Stimulated activated CD4-positive, alpha-beta T cell treated with anti-CD3 and anti-CD28 coated beads, Interleukin-2, amount 100 ng/mL, for 4 hours (primary cell): ENCODE measurements at regions not wholly inside any gene's neighbourhood (a gene's known extent, or its start where the extent isn't known, plus 50 kb on each side); places are given as distances from the start of the nearest gene placed in this dataset.
"Not testable (repeated sequence)": the region's sequence is repeated elsewhere in the genome, so short reads cannot be mapped to it uniquely, and the experiment has no call there.

Experiments used
- DNase-seq: peaks from one replicate; pipeline ENCODE4 v3.0.0-alpha.2; 2020; ENCODE audit warnings: low read depth

DNA sequence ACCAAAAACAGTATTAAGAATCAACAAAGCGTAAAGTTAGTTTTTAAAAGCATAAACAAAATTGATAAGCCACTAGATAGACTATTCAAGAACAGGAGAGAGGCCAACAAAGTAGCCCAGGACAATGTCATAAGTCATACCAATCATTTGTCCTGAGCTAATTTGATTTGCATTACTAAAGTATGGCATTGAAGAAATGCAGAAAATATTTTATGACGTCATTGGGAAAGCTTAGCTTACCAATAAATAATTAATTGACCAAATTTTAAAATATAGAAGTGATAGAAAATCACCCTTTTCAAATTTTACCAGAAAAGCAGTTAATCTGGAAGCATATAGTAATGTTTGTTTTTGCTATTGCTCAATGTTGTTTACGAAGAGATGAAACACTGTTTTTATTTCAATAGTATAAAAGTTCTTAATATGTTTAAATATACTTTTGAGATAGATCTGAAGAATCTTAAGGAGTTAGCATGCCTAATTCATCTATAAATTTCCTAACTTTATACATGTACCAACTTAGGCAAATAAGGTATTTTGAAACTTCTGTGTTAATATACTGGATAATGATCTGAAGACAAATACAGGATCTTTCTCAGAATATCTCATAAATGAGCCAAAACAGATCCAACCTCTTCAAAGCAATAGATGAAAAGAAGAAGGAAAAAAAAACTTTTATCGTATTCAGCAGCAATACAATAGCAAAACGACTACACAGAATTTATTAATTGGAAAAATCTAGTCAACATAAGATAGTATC is 1118.5 kb downstream of the SLC16A7 start:
- DNase-seq = no peak

DNA sequence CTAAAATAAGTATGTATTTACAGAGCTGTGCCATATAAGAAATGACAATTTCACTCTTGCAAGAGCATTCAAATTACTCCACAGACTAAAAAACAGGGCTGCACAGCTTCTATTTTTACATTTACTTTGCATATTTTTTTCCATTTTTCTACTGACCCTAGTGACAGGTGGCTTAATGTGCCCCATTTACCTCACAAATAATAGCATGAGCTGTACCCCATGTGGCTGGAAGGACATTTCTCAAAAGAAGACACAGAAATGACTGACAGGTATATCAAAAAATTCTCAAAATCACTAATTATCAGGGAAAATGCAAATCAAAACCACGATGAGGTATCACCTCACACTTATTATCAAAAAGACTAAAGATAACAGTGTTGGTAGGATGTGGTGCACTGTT is 1128.6 kb downstream of the SLC16A7 start:
- no peak for DNase-seq

DNA sequence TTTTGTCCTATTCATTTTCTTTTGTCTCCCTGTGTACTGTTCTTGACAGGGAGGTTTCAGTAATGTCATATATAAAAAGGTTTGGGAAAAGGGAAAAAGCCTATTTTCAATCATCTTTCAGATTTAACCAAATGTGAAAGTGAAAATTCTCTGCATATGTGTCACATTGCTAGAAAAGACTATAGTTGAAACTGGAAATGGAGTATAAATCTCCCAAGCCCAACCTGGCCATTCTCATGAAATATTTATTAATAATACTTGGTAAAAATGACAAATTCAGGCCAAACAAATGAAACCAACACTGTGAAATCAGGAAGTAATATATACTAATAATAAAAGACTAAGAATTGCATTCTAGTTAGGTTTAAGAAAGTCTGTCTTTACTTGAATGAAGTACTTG is 1129.2 kb downstream of the SLC16A7 start:
- no peak for DNase-seq

- DNase-seq = no peak
These were observed 1156.8 kb downstream of the SLC16A7 start for GRCh38 chr12:60752589-60752988.

GRCh38 chr12:60758224-60758623 is 1162.4 kb downstream of the SLC16A7 start:
- DNase-seq = no peak

GRCh38 chr12:60760965-60761364 is 1165.1 kb downstream of the SLC16A7 start:
- DNase-seq = no peak

GRCh38 chr12:60801166-60801565 is 1205.3 kb downstream of the SLC16A7 start:
- not testable (repeated sequence) for DNase-seq

DNA sequence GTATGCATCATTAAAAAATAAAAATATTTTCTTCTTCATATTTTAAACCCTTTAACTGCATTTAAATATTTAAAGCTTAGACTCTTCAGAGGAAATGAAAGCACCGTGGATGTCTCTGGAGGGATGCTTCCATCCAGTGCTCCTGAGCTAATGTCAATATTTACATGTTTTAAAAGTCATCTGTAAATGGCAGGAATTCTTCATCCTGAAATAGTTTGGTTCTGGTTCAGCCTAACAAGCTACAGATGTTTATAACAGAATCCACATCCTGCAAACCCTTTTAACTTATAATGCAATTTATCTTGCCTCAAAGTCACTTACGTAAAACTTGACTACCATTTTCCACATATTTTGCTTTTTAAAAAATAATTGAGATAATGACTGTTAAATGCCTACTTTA is 1207.3 kb downstream of the SLC16A7 start:
- no peak for DNase-seq

DNA sequence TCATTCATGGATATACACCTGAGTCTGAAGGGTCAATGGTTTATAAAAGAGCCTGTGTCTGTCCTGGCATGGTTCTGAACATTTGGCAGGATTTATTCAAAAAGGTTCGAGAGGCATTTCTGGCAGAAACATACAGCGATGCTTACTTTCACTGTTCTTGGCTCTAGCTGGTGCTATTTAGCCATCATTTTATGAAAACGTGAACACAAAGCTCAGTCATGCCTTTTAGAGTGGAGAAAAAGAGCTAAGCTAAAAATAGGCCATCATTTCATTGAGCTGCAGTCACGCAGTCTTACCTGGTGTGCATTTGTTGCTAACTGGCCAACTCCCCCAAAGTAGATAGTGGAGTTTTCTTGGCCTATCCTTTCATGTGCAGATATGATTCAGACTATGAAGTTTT is 1209.5 kb downstream of the SLC16A7 start:
- DNase-seq = no peak

DNA sequence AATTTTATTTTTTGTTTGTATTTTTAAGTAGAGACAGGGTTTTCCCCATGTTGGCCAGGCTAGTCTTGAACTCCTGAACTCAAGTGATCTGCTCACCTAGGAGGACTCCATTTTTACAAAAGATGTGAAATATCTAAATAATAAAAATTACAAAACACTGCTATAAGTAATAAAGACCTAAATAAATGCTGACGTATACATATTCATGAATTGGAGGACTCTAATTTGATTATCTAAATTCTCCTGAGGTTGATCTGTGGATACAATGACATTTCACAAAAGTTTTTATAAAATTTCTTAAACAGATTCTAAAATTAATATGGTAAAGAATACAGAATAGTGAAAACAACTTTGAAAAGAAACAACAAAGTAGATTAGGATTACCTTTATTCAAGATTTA is 1224.0 kb downstream of the SLC16A7 start:
- no peak for DNase-seq

DNA sequence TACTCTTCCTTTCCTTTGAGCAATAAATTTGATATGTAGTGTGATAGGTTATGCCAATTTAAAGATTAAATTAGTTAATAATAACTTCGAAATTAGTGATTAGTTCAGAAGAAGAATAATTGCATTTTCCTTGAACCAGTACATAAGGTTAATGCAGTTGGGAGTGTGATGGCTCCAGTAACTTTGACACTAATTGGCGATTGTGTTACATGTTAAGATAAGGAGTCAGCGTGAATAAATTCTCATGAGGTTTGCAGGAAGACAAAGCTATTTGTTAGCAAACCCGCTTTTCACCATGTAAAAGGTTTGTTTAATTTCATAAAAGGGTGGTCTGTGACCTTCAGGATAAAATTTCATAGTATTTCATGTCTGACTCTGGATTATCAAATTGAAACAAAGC is 1226.8 kb downstream of the SLC16A7 start:
- DNase-seq = no peak

- DNase-seq = no peak
These were observed 1234.6 kb downstream of the SLC16A7 start for GRCh38 chr12:60830381-60830780.

GRCh38 chr12:60832290-60832689 is 1236.5 kb downstream of the SLC16A7 start:
- no peak for DNase-seq

- no peak for DNase-seq
These were observed 1238.5 kb downstream of the SLC16A7 start for GRCh38 chr12:60834372-60834771.

GRCh38 chr12:60834806-60835205 is 1239.0 kb downstream of the SLC16A7 start:
- DNase-seq = no peak

DNA sequence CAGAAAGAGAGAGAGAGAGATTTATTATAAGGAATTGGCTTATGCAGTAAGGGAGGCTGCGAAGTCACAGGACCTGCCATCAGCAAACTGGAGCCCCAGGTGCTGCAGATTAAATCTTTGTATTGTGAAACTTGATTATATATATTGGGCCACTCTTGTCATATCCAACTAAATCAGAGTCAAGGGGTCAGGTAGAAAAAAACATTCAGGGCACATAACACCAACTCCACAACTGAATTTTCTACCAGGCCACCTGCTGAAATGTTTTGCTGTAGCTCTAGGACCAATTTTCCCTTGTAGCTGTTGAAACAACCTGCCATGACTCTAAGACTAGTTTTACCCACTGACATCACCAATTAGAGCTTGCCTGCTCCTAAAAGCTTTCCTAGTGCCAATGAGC is 1240.8 kb downstream of the SLC16A7 start:
- no peak for DNase-seq

GRCh38 chr12:60842181-60842580 is 1246.4 kb downstream of the SLC16A7 start:
- DNase-seq = no peak

DNA sequence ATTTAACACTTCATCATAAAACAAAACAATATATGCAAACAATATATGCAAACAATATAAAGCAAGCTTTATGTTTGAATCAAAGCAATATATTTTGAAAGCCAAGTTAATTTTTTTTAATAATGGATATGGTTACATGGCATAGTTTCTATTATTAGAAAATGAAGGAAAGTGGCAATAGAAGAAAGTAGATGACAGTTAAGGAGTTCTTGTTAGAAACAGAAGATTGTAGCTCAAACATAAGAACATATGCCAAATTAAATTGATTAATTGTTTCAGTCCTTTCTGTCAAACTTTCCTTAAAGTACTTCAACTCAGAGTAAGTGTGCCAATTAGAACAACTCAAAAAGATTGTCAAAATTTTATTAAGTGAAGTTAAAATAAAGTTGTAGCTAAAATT is 1248.3 kb downstream of the SLC16A7 start:
- DNase-seq = no peak

GRCh38 chr12:60844875-60845274 is 1249.0 kb downstream of the SLC16A7 start:
- DNase-seq = no peak

DNA sequence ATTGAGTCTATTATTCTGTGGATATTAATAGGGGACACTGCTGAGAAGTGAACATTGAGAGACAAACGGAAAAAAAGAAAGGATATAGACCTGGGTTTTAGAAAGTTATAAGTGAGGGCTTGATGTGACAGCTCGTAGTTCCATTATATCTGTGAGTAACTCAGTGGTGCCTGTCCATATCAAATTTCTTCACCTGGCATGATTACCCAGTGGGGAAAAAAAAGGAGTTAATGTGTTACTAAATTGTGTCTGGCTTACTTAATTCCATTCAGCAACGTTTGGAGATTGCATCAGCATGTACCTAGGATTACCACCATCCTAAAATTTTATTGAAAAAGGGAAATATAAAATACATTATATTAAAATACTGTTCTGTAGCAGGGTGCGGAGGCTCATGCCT is 1249.9 kb downstream of the SLC16A7 start:
- DNase-seq = no peak

- no peak for DNase-seq
These were observed 1251.5 kb downstream of the SLC16A7 start for GRCh38 chr12:60847281-60847680.

- DNase-seq = no peak
These were observed 1253.9 kb downstream of the SLC16A7 start for GRCh38 chr12:60849723-60850122.

GRCh38 chr12:60853407-60853806 is 1257.6 kb downstream of the SLC16A7 start:
- DNase-seq = no peak

DNA sequence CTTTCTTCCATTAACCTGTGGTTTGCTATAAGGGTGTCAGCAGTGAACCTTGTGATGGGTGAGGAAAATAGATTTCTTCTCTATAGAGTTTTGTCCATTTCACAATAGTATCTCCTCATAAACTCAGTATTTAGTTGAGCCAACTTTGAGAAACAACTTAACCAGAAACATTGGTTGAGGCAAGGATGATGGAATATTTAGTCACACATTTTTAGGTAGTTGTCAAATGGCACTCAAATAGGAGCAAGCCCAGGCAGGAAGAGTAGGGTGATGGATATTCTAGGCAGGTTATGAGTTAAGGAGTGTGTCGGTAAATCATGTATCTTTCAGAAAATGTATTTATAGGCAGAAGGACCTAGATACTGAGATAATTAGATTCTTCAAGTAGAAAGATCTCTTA is 1267.6 kb downstream of the SLC16A7 start:
- DNase-seq = no peak
